HG03064 (cell line): ENCODE measurements at regions not wholly inside any gene's neighbourhood (a gene's known extent, or its start where the extent isn't known, plus 50 kb on each side); places are given as distances from the start of the nearest gene placed in this dataset.
A peak's percentile ranks its signal among the peaks of the same experiment; 100 is the strongest.

Experiments used
- ATAC-seq: cut with Tn5 transposase; IDR thresholded peaks from one replicate; pipeline ENCODE4 v1.9.1; 2021; ENCODE audit warnings: low read depth; ENCODE audit not compliant: unreplicated experiment

GRCh38 chr5:71862507-71863060 is 143.5 kb downstream of the CARTPT start:
- no peak for ATAC-seq

GRCh38 chr5:71864730-71865601 is 145.9 kb downstream of the CARTPT start:
- no peak for ATAC-seq

GRCh38 chr5:71865665-71866320 is 146.7 kb downstream of the CARTPT start:
- ATAC-seq = no peak

GRCh38 chr5:71872311-71872864 is 153.3 kb downstream of the CARTPT start:
- ATAC-seq = no peak

GRCh38 chr5:71873191-71873591 is 154.1 kb downstream of the CARTPT start:
- no peak for ATAC-seq

GRCh38 chr5:71874521-71874920 is 155.4 kb downstream of the CARTPT start:
- ATAC-seq = no peak

GRCh38 chr5:71877511-71877910 is 158.4 kb downstream of the CARTPT start:
- no peak for ATAC-seq

- no peak for ATAC-seq
Observed at GRCh38 chr5:71880536-71880935, 161.5 kb downstream of the CARTPT start.

GRCh38 chr5:71882826-71883741 is 164.0 kb downstream of the CARTPT start:
- ATAC-seq = no peak

GRCh38 chr5:71883742-71884103 is 164.6 kb downstream of the CARTPT start:
- no peak for ATAC-seq

- ATAC-seq = no peak
Observed at GRCh38 chr5:71884926-71885325, 165.9 kb downstream of the CARTPT start.

- no peak for ATAC-seq
Observed at GRCh38 chr5:71886406-71886805, 167.3 kb downstream of the CARTPT start.

- ATAC-seq = peak; percentile 95
Observed at GRCh38 chr5:71887680-71888079, 168.6 kb downstream of the CARTPT start.

- ATAC-seq = no peak
Observed at GRCh38 chr5:71891406-71891805, 172.3 kb downstream of the CARTPT start.

- no peak for ATAC-seq
Observed at GRCh38 chr5:71891856-71892255, 172.8 kb downstream of the CARTPT start.

GRCh38 chr5:71892641-71893365 is 173.7 kb downstream of the CARTPT start:
- ATAC-seq = no peak

GRCh38 chr5:71893451-71893850 is 174.4 kb downstream of the CARTPT start:
- no peak for ATAC-seq

GRCh38 chr5:71894091-71894490 is 175.0 kb downstream of the CARTPT start:
- no peak for ATAC-seq

- ATAC-seq = no peak
Observed at GRCh38 chr5:71895546-71895945, 176.5 kb downstream of the CARTPT start.

GRCh38 chr5:71899865-71900342 is 180.8 kb downstream of the CARTPT start:
- no peak for ATAC-seq
